ENCODE measurements at regions not wholly inside any gene's neighbourhood (a gene's known extent, or its start where the extent isn't known, plus 50 kb on each side); places are given as distances from the start of the nearest gene placed in this dataset.

- no peak overlapping the region for H3K4me2 ChIP-seq (ENCODE audit: low read depth, low read length)
These were observed 845.3 kb upstream of the PTPRD start for GRCh38 chr9:11457825-11458790.

More at GRCh38 chr9:11457825-11458790, 845.3 kb upstream of the PTPRD start:
- ChIA-PET POLR2A (ENCODE audit: unreplicated experiment) (no interaction called here), CTCF (no interaction called here)
- no peak overlapping the region for H2BK20ac ChIP-seq (ENCODE audit: low read depth, low read length)
- no peaks in the 10 kb centered on the region for H3K4me1 ChIP-seq (ENCODE audit: control insufficient read depth, insufficient read depth, low read length)
- no peak overlapping the region for H2AFZ ChIP-seq (replicated peaks; ENCODE audit: low read length, poor library complexity)
- no peak overlapping the region for H3K56ac ChIP-seq (ENCODE audit: extremely low read depth, insufficient read depth, low read length)
- H4K91ac ChIP-seq (ENCODE audit: insufficient read depth, low read depth, low read length) = no peak overlapping the region
- H3K4me3 ChIP-seq (ENCODE audit: insufficient read depth, low read depth, low read length) = no peak overlapping the region
- no peak overlapping the region for H4K8ac ChIP-seq (ENCODE audit: low read depth in 2 of 2, low read length in 2 of 2)
- H3K18ac ChIP-seq (ENCODE audit: low read depth, low read length) = no peak overlapping the region
- H2AK9ac ChIP-seq (replicated peaks; ENCODE audit: low read depth, low read length, poor library complexity) = no peak overlapping the region
- dilution Hi-C loops (cut with HindIII; ENCODE audit: low sequenced_read_pairs, unreplicated experiment) (no loop called here), in situ Hi-C loops (cut with MboI; ENCODE audit: low sequenced_read_pairs) (no loop called here), intact Hi-C loops (cut with micrococcal nuclease) (no loop called here)
- no peaks in the 10 kb centered on the region for H3K36me3 ChIP-seq (ENCODE audit: control insufficient read depth, insufficient read depth, low read length)
- no peak overlapping the region for H3K23ac ChIP-seq (ENCODE audit: low read depth, low read length)
- no peak overlapping the region for H2BK5ac ChIP-seq (ENCODE audit: low read depth, low read length, poor library complexity, severe bottlenecking)
- no peak overlapping the region for H2BK120ac ChIP-seq (ENCODE audit: low read depth, low read length)
- H4K20me1 ChIP-seq (ENCODE audit: insufficient read depth, low read length) = no peaks in the 10 kb centered on the region
- no peaks in the 10 kb centered on the region for H3K9me1 ChIP-seq (ENCODE audit: insufficient read depth, low read length)
- no peak overlapping the region for H3K9ac ChIP-seq (ENCODE audit: low read depth, low read length)
- no peak overlapping the region for H2AK5ac ChIP-seq (ENCODE audit: low read depth, low read length)
- H3K4ac ChIP-seq (ENCODE audit: low read depth, low read length) = no peak overlapping the region
- H3K79me1 ChIP-seq (ENCODE audit: low read depth in 1 of 2, low read length in 2 of 2) = no peaks in the 10 kb centered on the region
- no peak overlapping the region for H4K5ac ChIP-seq (ENCODE audit: low read depth, low read length)
- no TSS peak for BruUV-seq (replicated peaks)
- H3K27me3 ChIP-seq (ENCODE audit: control insufficient read depth, insufficient read depth, low read length) = no peaks in the 10 kb centered on the region
- no peak overlapping the region for H3K27ac ChIP-seq (ENCODE audit: insufficient read depth, low read length)
- TF ChIP-seq POLR2A (IDR thresholded peaks at IDR 0.05; ENCODE audit: low read depth, low read length) (no peak), CEBPB (IDR thresholded peaks at IDR 0.05; ENCODE audit: low read depth, low read length) (peak; percentile 48)
- peaks cover 5% of the 10 kb centered on the region for H3K9me3 ChIP-seq (ENCODE audit: control insufficient read depth, insufficient read depth, low read length)
- no peak overlapping the region for H2BK15ac ChIP-seq (ENCODE audit: low read depth, low read length)
- WGBS, 2 experiments (ENCODE audit: extremely low coverage in 2 of 2, insufficient read length in 1 of 2) = no CpG with 5 or more reads among the region's 6 CpGs
- DNase-seq (no peak), ATAC-seq (ENCODE audit: low read depth) (no peak)
- H3K14ac ChIP-seq (replicated peaks; ENCODE audit: low read depth, low read length) = no peak overlapping the region

Measured in IMR-90 (cell line).